Glomerular endothelial cell (primary cell): ENCODE measurements at regions not wholly inside any gene's neighbourhood (a gene's known extent, or its start where the extent isn't known, plus 50 kb on each side); places are given as distances from the start of the nearest gene placed in this dataset.
"Not testable (repeated sequence)": the region's sequence is repeated elsewhere in the genome, so short reads cannot be mapped to it uniquely, and the experiment has no call there.

ENCODE experiments used
- DNase-seq: peaks from one replicate; pipeline ENCODE4 v3.0.0-alpha.2; 2011; ENCODE audit warnings: low read depth, low spot score; ENCODE audit errors: extremely low read depth

DNA sequence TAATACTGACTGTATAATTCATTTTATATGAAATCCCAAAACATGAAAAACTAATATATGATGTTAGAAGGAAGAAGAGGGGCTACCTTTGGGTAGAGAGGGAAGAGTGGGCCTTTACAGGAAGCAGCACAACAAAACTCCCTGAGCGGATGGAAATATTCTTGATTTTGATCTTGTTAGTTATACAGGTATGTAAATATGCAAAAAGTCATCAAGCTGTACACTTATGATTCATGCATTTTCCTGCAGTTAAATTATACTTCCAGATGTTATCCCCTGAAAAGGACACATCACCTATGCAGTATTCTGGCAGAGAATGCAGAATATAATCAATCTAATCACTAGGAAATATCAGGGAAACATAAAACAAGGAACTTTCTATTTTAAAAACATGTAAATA, 249.4 kb upstream of the MGAT5 start:
- DNase-seq: no peak

DNA sequence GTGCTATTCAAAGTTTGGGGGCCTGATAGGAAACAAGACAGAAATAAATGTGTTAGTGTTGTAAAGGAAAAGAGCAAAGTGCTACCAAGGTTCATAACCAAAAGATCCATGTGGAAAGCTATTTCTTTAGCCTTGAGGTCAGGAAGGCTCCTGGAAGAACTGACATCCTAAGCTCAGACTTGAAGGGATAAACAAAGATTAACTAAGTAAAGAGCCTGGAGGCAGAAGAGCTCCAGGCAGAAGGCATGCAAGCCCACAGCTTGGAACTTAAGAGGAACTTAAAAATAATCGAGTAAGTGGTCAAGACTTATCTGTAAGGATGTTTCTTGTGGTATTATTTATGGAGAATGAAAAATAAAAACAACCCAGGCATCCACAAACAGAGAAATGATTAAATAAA, 245.0 kb upstream of the MGAT5 start:
- no peak for DNase-seq

GRCh38 chr2:134009440-134009839, 244.4 kb upstream of the MGAT5 start:
- no peak for DNase-seq

DNA sequence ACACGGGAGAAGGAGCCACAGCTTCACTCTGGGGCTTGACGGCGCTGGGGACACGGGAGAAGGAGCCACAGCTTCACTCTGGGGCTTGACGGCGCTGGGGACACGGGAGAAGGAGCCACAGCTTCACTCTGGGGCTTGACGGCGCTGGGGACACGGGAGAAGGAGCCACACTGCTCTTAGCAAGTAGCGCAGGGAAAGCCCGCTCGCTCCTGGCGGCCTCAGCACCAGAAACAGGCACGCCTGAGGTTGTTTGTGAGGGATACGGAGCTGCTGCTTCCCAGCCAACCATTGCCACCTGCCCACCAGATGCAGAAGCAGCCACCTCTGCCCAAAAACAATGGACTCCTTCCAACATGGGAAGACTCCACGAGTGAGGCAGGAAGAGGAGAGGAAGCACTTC, 244.0 kb upstream of the MGAT5 start:
- DNase-seq: not testable (repeated sequence)

DNA sequence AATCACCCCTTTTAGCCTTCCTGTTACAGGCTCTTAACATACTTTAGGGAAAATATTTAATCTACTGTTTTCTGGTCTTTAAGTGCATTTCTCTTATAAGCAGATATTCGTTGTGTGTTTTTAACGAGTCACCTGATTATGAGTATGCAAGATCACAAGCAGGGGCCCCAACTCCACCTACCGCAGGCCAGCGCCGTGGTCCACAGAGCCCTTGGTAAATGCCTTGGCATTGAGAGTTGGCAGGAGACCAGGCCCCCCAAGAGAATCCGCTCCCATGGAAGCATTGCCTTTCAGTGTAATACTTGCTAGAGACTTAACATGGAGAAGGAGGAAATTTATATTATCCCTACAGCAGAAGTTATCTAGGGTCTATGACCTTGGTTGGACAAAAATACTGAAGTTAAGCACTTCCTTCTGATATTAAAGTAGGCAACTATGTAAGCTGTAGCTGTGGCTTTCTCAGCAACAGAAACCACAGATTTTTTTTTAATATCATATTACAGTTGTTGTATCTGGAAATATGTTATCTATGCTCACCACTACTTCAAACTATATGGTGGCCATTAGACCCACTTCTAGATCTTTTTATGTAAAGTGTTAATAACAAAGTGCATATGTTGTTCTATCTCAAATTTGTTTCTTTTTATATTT, 241.8 kb upstream of the MGAT5 start:
- no peak for DNase-seq

DNA sequence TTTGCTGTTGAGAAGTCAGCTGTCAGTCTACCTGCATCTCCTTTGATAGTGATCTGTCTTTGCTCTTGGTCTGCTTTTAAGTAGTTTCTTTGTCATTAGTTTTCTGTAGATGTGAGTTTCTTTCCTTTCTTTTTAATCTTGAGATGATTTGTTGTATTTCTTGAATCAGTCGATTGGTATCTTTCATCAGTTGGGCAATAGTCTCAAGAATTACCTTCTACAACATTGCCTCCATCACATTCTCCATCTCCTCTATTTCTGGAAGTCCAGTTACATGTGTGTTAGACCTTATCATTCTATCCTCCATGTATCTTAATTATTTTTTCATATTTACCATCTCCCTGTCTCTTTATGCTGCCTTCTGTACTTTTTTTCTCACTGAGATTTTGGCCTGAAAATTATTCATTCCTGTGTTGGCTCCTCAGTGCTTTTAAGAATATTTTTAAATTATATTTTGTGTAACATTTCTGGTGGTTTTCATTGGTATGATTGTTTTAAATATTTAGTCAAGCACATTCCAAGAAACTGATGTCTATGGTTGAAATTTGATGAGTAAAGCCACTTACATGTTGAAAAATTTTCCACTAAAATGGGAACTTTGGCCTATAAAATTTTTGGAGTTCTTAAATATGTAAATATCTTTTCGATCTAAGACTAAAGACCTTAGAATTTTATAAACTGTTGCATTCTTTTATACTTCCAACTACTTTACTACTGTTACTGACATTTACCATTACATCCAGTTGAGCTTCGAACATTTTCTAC, 239.5 kb upstream of the MGAT5 start:
- DNase-seq: no peak

- DNase-seq: no peak
Observed at GRCh38 chr2:134019871-134020270, 234.0 kb upstream of the MGAT5 start.

DNA sequence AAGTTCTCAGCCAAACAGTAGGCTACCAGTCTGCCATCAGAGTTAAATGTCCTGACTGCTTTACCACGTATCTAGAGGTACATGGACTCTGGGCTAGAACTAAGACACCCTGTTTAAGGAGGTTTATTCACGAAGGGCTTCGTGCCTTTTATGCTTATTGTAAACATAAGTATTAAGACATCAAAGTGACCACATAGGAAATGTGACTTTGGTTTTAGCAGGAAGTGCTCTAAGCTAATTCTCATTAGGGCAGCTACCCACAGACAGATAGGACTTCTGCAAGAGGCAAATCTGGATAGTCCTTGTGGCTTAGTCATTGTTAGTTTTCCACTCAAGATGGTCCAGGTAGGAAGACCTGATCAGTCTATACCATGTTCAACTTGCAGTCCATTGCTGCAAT, 233.3 kb upstream of the MGAT5 start:
- no peak for DNase-seq

DNA sequence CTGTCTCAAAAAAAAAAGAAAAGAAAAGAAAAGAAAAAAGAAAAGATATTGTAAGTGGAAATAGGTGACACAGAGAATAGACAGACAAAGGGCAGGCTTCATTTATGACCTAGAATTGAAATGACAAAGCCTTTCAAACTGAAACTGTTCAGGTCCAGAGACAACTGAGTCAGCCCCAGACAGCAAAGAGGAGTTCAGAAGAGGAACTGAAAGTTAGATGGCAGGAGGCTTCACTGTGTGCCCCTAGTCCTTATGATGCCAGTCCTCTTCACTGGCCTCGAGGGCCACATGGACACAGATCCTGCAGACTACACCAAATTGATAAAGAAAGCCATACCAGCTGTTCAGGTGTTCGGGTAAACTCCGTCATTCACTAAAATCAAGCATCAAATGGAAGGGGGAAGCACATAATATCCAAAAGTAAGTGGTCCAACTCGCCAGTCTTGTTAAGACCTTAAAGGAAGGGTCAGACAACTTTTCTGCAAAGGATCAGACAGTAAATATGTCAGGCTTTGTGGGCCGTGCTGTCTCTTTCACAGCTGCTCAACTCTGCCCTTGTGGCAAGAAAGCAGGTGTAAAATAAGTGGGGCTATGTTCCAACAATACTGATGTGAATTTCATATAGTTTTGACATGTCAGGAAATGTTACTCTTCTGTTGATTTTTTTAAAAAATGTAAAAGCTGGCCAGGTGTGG, 231.9 kb upstream of the MGAT5 start:
- no peak for DNase-seq

GRCh38 chr2:134023854-134024253, 230.0 kb upstream of the MGAT5 start:
- no peak for DNase-seq

- DNase-seq: no peak
Observed at GRCh38 chr2:134027980-134028379, 225.9 kb upstream of the MGAT5 start.

DNA sequence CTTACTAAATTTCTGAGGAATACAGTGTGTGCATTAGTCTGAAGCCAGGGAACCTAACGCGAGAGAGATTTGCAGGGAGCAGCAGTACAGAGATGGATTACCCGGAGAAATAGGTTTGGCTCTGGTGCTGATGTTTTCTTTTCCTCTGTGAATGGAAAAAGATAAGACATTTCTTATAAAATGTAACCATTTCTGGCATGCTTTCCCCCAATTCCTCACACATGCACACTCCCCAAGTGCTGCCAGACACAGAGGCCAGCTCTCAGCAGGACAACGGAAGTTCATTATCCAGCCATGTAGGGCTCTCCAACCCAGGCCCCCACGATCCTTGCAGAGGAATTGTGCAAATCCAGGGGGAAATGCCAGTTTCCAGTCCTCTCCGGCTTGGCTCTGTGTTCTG, 224.5 kb upstream of the MGAT5 start:
- DNase-seq: no peak

GRCh38 chr2:134031539-134031938, 222.3 kb upstream of the MGAT5 start:
- DNase-seq: no peak

DNA sequence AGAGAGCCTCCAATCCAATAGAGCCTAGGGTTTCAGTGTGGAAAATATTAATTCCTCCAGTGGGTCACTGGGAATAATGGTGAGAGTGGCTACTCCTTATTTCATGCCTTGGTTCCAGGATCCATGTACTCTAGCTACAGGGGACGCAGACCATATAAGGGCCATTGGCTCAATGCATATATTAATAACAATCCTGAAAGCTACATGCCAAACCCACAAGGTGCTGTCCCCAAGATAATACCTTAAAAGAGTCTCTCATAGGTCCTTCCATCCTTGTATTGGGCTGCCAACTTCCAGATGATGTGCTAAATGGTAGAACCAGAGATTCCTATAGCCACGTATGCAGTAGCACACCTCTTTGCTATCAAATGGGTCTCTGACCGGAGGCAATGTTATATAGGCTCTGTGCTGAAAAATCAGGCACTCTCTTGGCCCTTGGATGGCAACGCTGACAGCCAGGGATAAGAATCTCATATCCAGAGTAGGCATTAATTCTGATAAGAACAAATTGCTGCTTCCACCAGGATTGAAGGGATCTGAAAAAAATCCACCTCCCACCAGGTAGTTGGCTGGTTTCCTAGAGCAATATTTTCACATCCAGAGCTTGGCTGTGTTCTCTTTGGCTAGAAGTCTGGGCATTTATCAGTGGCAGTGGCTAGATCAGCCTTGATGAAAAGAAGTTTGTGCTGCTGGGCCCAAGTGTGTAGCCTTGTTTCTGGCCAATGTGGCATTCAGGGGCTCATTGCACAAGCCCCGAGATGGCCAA, 218.1 kb upstream of the MGAT5 start:
- no peak for DNase-seq

DNA sequence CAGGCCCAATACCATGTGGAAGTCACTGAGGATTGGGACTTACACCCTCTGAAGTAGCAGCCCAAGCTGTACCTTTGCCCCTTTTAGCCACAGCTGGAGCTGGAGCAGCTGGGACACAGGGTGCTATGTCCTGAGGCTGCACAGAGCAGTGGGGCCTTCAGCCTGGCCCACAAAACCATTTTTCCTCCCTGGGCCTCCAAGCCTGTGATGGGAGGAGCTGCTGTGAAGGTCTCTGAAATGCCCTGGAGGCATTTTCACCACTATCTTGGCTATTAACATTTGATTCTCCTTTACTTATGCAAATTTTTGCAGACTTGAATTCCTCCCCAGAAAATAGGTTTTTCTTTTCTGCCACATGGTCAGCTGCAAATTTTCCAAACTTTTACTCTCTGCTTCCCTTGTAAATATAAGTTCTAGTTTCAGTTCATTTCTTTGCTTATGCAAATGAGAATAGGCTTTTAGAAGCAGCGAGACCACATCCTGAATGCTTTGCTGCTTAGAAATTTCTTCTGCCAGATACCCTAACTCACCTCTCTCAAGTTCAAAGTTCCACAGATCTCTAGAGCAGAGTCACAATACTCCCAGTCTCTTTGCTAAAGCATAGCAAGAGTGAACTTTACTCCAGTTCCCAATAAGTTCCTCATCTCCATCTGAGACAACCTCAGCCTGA, 213.8 kb upstream of the MGAT5 start:
- no peak for DNase-seq

- DNase-seq: not testable (repeated sequence)
Observed at GRCh38 chr2:134040626-134041172, 213.2 kb upstream of the MGAT5 start.

GRCh38 chr2:134041877-134042276, 212.0 kb upstream of the MGAT5 start:
- DNase-seq: no peak

- not testable (repeated sequence) for DNase-seq
Observed at GRCh38 chr2:134043028-134043427, 210.8 kb upstream of the MGAT5 start.

GRCh38 chr2:134052173-134052572, 201.7 kb upstream of the MGAT5 start:
- no peak for DNase-seq

DNA sequence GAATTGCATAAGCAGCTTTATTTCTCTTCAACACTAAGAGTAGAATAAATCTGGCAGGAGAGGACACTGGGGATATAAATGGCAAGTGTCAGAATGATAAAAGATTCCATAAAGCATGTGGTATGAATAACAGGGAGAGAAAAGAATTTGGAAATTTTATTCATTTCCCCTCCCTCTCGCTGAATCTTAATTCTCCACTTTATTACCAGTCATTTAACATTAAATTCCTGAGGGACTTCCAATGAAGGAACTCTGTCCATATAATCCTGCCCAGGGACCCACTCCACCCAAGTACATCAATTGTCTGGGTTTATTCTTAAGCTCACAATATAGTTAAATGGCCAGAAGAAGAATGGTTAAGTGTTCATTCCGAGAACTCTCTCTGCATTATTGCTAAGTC, 197.7 kb upstream of the MGAT5 start:
- no peak for DNase-seq
